ENCODE measurements at regions not wholly inside any gene's neighbourhood (a gene's known extent, or its start where the extent isn't known, plus 50 kb on each side); places are given as distances from the start of the nearest gene placed in this dataset.
"Not testable (repeated sequence)": the region's sequence is repeated elsewhere in the genome, so short reads cannot be mapped to it uniquely, and the experiment has no call there.

- no peak for DNase-seq (ENCODE audit: low spot score)
Observed at GRCh38 chr5:74534397-74535129, 106.0 kb downstream of the ENC1 start.

- DNase-seq (ENCODE audit: low spot score): no peak
Observed at GRCh38 chr5:74530326-74531050, 110.0 kb downstream of the ENC1 start.

DNA sequence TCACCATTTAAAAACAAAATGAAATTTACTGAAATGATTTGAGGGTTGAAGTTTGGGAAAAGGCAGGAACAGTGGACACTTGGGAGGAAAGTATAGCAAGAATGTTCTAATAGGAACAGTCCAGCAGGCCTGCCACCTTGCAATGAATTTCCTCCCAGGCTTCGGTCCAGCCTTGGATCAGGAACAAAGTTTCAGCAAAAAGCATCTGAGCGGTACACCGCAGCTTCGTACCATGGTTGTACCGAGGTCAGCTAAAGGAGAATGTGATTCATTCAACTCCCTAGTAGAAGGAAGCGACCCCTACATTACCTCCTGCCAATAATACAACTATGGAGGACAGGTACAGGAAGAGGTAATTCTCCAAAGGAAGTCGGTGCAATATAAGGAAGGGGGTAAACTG lies 111.4 kb downstream of the ENC1 start:
- no peak for DNase-seq (ENCODE audit: low spot score)

- DNase-seq (ENCODE audit: low spot score): no peak
Observed at GRCh38 chr5:74526111-74526510, 114.4 kb downstream of the ENC1 start.

- not testable (repeated sequence) for DNase-seq (ENCODE audit: low spot score)
Observed at GRCh38 chr5:74524767-74525166, 115.8 kb downstream of the ENC1 start.

GRCh38 chr5:74523698-74524097 lies 116.8 kb downstream of the ENC1 start:
- not testable (repeated sequence) for DNase-seq (ENCODE audit: low spot score)

- not testable (repeated sequence) for DNase-seq (ENCODE audit: low spot score)
Observed at GRCh38 chr5:74522838-74523237, 117.7 kb downstream of the ENC1 start.

DNA sequence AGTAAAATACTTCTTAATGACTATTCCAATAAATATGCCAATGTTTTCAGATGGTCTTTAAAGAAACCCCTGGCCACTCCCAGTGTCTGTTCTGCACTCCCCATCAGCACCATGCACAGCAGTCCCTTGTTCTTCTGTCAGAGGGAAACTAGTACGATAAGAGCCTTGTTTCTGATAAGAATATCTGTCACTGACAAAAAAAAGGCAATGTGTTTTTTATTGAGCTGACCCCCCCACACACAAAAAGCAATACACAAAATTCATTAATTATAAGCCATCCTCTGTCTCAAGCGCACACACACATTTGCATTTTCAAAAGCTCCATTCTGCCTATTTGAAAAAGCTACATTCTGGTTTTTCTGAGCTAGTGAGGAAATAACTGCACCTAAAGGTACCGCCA lies 119.1 kb downstream of the ENC1 start:
- no peak for DNase-seq (ENCODE audit: low spot score)

DNA sequence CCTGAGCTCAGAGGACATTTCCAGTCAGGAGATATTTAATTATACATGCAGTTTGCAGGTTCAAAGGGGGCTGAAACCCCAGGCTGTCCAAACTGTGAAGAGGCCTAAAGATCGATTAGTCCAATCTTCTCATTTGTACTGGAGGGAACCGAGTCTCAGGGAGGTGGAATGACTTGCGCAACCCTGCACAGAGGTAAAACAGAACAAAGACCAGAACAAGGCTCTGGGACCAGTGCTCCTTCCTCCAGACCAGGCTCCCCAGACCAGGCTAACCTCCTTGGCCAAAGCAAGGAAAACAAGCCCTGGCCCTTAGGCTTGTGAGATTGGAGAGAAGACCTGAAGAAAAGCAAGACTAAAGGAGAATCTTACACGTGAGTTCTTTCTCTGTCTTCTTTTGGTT lies 120.8 kb downstream of the ENC1 start:
- DNase-seq (ENCODE audit: low spot score): no peak

DNA sequence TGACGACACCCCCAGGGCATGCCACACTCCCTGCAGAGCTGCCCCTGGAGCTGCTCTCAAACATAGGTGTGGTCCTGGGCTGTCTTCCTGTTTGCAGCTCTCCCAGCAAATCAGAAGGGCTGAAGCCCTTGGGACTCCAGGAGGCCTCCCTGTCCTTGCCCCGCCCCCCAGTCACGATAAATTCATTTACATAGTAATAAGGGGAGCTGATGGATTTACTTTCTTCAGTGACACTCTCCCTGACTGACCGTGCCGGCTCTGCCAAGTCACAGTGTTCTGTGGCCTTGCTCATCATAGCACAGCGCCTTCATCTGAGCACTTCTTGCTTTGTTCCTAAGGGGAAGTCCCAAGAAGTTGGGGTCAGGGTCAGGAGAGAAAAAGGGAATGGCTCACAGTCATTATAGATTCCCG lies 121.4 kb downstream of the ENC1 start:
- peak; percentile 62 for DNase-seq (ENCODE audit: low spot score)

DNA sequence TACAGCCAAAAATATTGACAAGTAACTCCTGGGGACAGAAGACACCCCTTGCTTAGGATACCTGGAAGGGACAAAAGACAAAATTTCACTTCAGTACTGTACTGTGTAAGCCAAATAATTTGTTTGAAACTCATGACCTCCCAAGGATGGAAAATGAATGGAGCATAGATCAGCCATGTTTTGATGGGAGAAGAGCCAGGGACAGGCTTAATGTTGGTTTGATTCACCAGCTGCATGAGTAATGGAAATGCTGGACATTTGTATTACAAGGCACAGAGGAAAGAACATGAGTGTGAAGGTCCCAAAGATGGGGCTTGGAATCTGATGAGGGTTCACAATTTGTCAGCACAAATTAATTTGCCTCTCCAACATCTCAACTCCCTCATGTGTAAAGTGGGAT lies 122.8 kb downstream of the ENC1 start:
- no peak for DNase-seq (ENCODE audit: low spot score)

DNA sequence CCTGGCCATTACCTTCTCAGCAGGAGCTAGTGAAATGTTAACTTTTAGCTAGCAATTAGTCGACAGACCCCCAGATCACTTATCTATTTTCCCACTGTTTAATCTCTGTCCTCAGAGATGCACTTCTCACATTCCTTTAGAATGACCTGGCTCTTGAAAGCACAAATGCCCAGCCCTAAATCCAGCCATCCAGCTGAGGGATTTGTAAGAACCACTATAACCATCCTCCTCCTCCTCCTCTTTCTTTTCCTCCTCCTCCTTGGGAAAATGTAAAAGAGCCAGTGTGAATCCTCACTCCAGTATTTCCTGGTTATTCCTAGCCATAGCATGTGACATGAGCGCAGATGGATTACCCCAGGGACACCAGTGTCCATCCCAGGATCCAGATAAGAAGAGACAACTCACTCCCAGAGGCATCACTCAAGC lies 124.3 kb downstream of the ENC1 start:
- DNase-seq (ENCODE audit: low spot score): no peak

DNA sequence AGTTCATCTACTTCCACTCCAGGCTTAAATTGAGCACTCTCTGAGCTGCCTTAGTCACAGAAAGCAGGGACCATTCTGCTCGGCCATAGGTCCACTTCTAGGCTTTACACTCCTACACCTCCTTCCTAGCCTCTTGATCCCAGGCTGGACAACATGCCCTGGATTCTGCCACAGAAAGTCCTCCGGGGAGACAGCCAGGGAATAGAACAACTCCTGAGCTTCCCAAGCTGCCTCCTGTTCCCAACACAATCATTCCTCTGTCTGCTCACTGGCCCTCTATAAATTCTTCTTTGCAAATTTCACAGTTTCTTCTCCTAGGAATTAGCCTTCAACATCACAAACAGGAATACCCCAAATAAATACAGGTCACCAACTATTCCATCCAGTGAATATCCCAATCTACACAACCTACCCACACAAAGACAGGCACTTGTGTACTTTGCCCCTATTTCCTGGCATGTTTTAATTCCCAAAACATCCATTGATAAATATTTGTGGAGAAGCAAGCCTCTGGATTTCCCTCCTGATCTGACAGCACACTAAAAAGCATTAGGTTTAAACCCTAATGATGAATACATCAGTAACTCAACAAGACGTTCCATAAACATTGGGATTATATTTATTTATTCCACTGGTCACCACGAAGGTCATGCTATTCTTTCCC lies 125.5 kb downstream of the ENC1 start:
- no peak for DNase-seq (ENCODE audit: low spot score)

GRCh38 chr5:74511770-74512169 lies 128.8 kb downstream of the ENC1 start:
- not testable (repeated sequence) for DNase-seq (ENCODE audit: low spot score)

DNA sequence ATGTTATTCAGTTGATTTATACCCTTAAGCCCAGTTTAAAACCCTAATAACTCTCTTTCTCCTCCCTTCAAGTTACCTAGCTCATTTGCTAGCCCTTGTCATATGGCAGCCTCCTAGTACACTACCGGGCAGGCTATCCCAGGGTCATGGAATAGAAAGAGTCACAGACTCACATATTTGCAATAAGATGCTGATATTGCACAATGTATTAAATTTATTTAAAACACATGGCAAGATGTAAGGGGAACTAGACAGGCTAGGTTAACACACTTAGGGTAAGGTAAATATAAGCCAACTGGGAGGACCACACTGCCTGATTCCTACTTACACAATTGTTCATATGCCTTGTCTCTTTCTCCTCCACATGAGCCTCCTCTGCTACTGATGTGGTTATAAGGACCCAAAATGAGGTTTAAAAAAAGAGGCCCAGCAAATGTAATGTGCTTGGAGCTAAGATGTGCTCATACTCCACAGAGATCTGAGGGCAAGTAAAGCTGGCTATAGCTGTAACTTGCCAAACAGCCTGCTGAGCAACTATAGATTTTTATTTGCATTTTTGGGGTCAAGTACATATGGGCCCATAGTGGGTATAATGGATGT lies 130.0 kb downstream of the ENC1 start:
- no peak for DNase-seq (ENCODE audit: low spot score)

DNA sequence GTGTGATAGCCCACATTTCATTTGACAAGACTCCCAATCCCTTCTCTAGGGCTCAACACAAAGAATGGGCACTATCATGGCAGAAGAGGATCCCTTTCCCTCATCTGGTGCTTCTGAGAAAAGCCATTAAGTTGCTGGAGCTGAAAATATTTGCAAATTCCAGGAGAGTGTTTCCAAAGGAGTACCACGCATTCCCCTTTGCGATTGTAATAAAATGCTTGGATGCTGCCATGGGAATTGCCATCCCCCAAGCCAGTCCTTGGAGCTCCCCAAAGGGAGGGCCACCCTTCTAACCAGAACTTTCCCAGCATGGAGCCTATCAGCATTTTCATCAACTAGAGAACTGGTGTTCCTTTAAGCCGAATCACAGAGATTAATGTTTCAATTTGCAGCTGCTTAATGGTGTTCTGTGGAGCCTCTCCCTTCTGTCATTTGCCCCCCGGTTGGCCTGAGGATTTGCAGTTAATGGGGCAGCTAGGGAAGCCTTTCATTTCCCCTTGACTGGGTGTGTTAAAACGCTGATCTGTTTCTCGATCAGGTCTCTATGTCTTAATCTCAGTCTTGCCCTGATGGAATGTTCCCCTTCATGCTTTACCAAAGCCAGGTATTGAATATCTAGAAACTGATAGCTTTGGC lies 133.0 kb downstream of the ENC1 start:
- DNase-seq (ENCODE audit: low spot score): no peak

- DNase-seq (ENCODE audit: low spot score): no peak
Observed at GRCh38 chr5:74506119-74506518, 134.4 kb downstream of the ENC1 start.

DNA sequence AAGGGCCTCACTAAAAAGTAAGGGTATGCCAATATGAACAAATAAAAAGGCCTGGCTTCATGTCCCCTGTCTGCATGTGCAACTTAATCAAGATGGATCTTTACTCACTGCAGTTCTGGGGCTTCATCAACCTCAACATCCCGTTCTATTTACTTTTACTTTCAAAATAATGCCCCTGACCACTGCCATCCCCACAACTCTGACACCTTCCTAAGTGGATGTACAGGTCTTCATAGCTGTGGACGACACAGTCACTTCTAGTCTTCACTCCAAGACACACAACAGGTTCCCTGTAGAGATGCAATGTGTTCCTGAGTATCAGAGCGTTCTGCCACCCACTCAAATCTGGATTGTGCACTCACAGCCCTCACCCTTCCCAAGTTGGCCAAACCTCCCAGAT lies 136.1 kb downstream of the ENC1 start:
- no peak for DNase-seq (ENCODE audit: low spot score)

- DNase-seq (ENCODE audit: low spot score): no peak
Observed at GRCh38 chr5:74502479-74502950, 138.0 kb downstream of the ENC1 start.

DNA sequence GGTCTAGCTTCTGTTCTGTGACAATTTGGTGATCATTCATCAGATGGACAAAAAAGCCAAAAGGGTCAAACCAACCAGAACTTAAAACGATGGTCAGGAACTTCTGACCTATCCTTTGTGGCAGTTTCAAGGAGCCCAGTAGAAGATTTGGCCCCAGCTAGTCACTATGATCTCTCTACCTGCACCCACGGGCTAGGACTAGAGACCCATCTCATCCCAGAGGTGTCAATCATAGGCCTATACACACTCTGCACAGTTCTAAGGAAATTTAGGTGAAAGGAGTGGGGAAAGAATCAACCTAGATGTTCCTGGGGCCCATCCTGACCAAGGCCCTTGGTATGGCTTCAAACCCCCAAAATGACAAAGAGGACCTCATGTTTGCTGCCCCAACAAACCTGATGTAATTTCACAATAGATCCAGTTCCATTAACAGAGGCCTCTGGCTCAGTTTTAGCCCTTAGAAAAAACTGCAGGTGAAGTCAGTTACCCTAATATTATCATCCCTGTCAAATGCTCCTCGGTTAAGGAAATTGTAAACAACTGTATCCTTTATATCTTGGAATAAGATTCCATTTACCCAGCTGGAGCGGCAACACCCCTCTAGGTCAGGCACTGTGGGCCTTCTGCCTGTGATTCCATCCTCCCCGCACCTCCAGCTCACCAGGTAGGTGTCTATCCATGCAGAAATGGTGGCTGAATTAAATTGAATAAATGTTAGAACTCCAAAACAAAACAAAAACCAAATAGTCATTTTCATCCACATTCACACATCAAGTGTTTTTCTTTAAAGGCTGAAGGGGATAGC lies 138.7 kb downstream of the ENC1 start:
- DNase-seq (ENCODE audit: low spot score): no peak
